ENCODE measurements at regions not wholly inside any gene's neighbourhood (a gene's known extent, or its start where the extent isn't known, plus 50 kb on each side); places are given as distances from the start of the nearest gene placed in this dataset.
"Not testable (repeated sequence)": the region's sequence is repeated elsewhere in the genome, so short reads cannot be mapped to it uniquely, and the experiment has no call there.

- H4K20me1 ChIP-seq (ENCODE audit: insufficient read depth, poor library complexity, severe bottlenecking); H3K27me3 ChIP-seq; DNase-seq (ENCODE audit: low spot score); H3K4me1 ChIP-seq (ENCODE audit: insufficient read depth); H3K79me2 ChIP-seq; H3K36me3 ChIP-seq (replicated peaks; ENCODE audit: insufficient read depth, low read depth); H3K4me3 ChIP-seq; H2AFZ ChIP-seq; H3K27ac ChIP-seq; H3K9me2 ChIP-seq (replicated peaks; ENCODE audit: insufficient read depth); H3K9me3 ChIP-seq (ENCODE audit: low read depth): not testable (repeated sequence)
- H3K4me2 ChIP-seq: peak overlapping the region; percentile 66
- 3% methylated on average over 11 of the region's 89 CpGs for WGBS (ENCODE audit: low lambda C conversion rate, missing lambda C conversion rate)
Measured at GRCh38 chr15:30470601-30471365, 56.7 kb upstream of the GOLGA8R start.

DNA sequence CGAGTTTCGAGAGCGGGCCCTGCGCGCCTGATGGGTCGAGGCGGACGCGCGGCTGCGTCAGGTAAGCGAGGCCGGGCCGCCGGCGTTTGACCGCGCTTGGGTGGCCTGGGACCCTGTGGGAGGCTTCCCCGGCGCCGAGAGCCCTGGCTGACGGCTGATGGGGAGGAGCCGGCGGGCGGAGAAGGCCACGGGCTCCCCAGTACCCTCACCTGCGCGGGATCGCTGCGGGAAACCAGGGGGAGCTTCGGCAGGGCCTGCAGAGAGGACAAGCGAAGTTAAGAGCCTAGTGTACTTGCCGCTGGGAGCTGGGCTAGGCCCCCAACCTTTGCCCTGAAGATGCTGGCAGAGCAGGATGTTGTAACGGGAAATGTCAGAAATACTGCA lies 57.3 kb upstream of the GOLGA8R start:
- H3K4me2 ChIP-seq: peak overlapping the region; percentile 66
- not testable (repeated sequence) for H3K4me1 ChIP-seq (ENCODE audit: insufficient read depth); H3K9me3 ChIP-seq (ENCODE audit: low read depth); H3K4me3 ChIP-seq; H3K9me2 ChIP-seq (replicated peaks; ENCODE audit: insufficient read depth); H3K79me2 ChIP-seq; DNase-seq (ENCODE audit: low spot score); H3K27me3 ChIP-seq; H3K36me3 ChIP-seq (replicated peaks; ENCODE audit: insufficient read depth, low read depth); H4K20me1 ChIP-seq (ENCODE audit: insufficient read depth, poor library complexity, severe bottlenecking); H3K27ac ChIP-seq; H2AFZ ChIP-seq
- WGBS (ENCODE audit: low lambda C conversion rate, missing lambda C conversion rate): no CpG with 5 or more reads among the region's 34 CpGs

DNA sequence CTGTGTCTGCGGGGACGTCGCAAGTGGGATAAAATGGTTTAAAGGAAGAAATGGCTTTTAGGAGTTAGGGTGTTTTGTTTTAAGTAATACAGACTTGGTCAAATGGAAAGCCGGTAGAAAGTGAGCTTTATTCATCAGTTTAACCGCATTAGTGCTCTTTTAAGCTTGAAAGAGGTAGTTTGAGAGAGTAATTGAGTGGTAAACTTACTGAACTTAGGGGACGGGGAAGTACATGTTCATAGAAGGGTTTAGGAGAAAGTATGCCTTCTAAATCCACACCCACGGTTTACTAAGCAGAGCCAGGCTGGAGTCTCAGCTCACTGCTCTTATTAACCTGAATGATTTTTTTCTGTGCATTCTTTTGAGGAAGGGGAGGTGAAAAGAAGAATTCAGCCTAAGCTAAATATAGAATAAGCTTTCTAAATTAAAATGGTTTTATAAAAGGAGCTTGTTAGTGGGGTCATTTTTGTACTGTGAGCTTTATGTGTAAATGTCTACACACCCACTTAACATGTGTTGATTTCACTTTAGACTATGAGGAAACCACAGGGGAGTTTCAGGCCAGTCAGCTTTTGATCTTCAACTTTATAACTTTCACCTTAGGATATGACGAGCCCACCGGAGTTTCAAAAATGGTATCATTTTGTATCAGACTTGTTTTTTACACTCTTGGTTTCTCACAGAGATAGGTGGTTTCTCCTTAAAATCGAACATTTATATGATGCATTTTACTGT lies 57.9 kb upstream of the GOLGA8R start:
- not testable (repeated sequence) for H4K20me1 ChIP-seq (ENCODE audit: insufficient read depth, poor library complexity, severe bottlenecking); H3K27ac ChIP-seq; H3K9me2 ChIP-seq (replicated peaks; ENCODE audit: insufficient read depth); H3K9me3 ChIP-seq (ENCODE audit: low read depth); DNase-seq (ENCODE audit: low spot score); H3K4me2 ChIP-seq; H2AFZ ChIP-seq; H3K79me2 ChIP-seq; H3K27me3 ChIP-seq; H3K36me3 ChIP-seq (replicated peaks; ENCODE audit: insufficient read depth, low read depth); H3K4me1 ChIP-seq (ENCODE audit: insufficient read depth); H3K4me3 ChIP-seq
- no CpG with 5 or more reads among the region's 10 CpGs for WGBS (ENCODE audit: low lambda C conversion rate, missing lambda C conversion rate)

DNA sequence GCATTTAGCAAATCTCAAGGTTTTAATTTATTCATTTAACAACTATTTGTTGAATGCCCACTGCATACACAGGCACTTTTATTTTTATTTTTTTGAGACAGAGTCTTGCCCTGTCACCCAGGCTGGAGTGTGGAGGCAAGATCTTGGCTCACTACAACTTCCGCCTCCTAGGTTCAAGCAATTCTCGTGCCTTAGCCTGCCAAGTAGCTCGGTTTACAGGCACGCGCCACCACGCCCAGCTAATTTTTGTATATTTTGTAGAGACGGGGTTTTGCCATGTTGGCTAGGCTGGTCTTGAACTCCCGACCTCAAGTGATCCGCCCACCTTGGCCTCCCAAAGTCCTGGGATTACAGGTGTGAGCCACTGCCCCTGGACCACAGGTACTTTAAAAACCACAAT lies 67.0 kb upstream of the GOLGA8Q start:
- not testable (repeated sequence) for DNase-seq (ENCODE audit: low spot score); H3K4me2 ChIP-seq; H3K79me2 ChIP-seq; H3K36me3 ChIP-seq (replicated peaks; ENCODE audit: insufficient read depth, low read depth); H3K27me3 ChIP-seq; H3K9me3 ChIP-seq (ENCODE audit: low read depth); H2AFZ ChIP-seq; H3K4me1 ChIP-seq (ENCODE audit: insufficient read depth); H3K4me3 ChIP-seq; H3K27ac ChIP-seq; H3K9me2 ChIP-seq (replicated peaks; ENCODE audit: insufficient read depth); H4K20me1 ChIP-seq (ENCODE audit: insufficient read depth, poor library complexity, severe bottlenecking)
- 96% methylated on average over 9 of the region's 9 CpGs for WGBS (ENCODE audit: low lambda C conversion rate, missing lambda C conversion rate)

- not testable (repeated sequence) for H3K27ac ChIP-seq; H3K79me2 ChIP-seq; H3K9me3 ChIP-seq (ENCODE audit: low read depth); H2AFZ ChIP-seq; H3K4me1 ChIP-seq (ENCODE audit: insufficient read depth); H3K4me3 ChIP-seq; H4K20me1 ChIP-seq (ENCODE audit: insufficient read depth, poor library complexity, severe bottlenecking); H3K4me2 ChIP-seq; H3K9me2 ChIP-seq (replicated peaks; ENCODE audit: insufficient read depth); DNase-seq (ENCODE audit: low spot score); H3K36me3 ChIP-seq (replicated peaks; ENCODE audit: insufficient read depth, low read depth); H3K27me3 ChIP-seq
- 93% methylated on average over 17 of the region's 17 CpGs for WGBS (ENCODE audit: low lambda C conversion rate, missing lambda C conversion rate)
Measured at GRCh38 chr15:30489237-30489636, 62.6 kb upstream of the GOLGA8Q start.

DNA sequence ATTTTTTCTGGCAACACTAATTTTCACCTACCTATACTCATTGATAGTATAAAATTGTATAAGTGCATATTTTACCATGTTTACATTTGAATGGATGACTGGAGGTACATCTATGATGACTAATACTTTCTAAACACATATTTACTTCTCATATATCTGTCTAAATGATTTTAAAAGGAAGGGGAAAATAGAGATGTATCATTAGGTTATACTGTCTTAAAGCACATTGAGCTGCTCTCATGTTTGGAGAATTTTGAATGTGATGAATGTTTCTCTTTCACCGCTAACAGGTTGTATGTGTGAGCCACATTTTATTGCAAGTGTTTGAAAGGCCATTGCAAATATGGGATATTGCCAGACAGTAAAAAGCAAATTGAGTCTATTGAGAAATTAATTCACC lies 61.5 kb upstream of the GOLGA8Q start:
- H3K4me3 ChIP-seq; H3K4me2 ChIP-seq; H3K27me3 ChIP-seq; H3K4me1 ChIP-seq (ENCODE audit: insufficient read depth); H3K36me3 ChIP-seq (replicated peaks; ENCODE audit: insufficient read depth, low read depth); H3K27ac ChIP-seq; H3K79me2 ChIP-seq; DNase-seq (ENCODE audit: low spot score); H3K9me2 ChIP-seq (replicated peaks; ENCODE audit: insufficient read depth); H4K20me1 ChIP-seq (ENCODE audit: insufficient read depth, poor library complexity, severe bottlenecking); H3K9me3 ChIP-seq (ENCODE audit: low read depth); H2AFZ ChIP-seq: not testable (repeated sequence)
- WGBS (ENCODE audit: low lambda C conversion rate, missing lambda C conversion rate): 95% methylated on average over 1 of the region's 1 CpG

DNA sequence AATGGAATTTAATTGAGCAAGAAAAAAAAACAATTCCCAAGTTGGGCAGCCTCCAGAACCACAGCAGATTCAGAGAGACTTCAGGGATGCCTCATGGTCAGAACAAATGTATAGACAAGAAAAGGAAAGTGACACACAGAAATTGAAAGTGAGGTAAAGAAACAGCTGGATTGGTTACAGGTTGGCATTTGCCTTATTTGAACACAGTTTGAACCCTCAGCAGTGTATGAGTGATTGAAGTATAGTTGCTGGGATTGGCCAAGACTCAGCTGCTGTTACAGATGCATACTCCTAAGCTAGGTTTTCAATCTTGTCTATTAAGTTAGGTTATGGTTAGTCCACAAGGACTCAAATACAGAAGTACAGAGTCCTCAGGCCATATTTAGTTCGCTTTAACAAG lies 57.9 kb upstream of the GOLGA8Q start:
- not testable (repeated sequence) for H3K4me3 ChIP-seq; H3K36me3 ChIP-seq (replicated peaks; ENCODE audit: insufficient read depth, low read depth); H3K4me2 ChIP-seq; DNase-seq (ENCODE audit: low spot score); H3K4me1 ChIP-seq (ENCODE audit: insufficient read depth); H3K9me3 ChIP-seq (ENCODE audit: low read depth); H3K9me2 ChIP-seq (replicated peaks; ENCODE audit: insufficient read depth); H4K20me1 ChIP-seq (ENCODE audit: insufficient read depth, poor library complexity, severe bottlenecking); H3K79me2 ChIP-seq; H3K27me3 ChIP-seq; H3K27ac ChIP-seq; H2AFZ ChIP-seq
- WGBS (ENCODE audit: low lambda C conversion rate, missing lambda C conversion rate): no CpG with 5 or more reads among the region's 1 CpG

DNA sequence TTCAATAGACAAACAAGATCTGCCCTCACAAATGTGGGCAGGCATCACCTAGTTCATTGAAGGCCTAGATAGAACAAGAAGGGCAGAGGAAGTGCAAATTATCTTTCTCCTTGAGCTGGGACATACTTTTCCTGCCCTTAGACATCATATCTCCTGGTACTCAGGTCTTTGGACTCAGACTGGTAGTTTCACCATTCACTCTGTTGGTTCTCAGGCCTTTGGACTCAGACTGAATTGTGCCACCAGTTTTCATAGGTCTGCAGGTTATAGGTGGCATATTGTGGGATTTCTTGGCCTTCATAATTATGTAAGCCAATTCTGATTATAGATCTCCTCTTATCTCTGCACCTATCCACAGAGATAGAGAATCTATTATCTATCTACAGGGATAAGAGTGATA lies 54.6 kb upstream of the GOLGA8Q start:
- H2AFZ ChIP-seq; DNase-seq (ENCODE audit: low spot score); H3K4me2 ChIP-seq; H3K9me3 ChIP-seq (ENCODE audit: low read depth); H4K20me1 ChIP-seq (ENCODE audit: insufficient read depth, poor library complexity, severe bottlenecking); H3K9me2 ChIP-seq (replicated peaks; ENCODE audit: insufficient read depth); H3K79me2 ChIP-seq; H3K27me3 ChIP-seq; H3K36me3 ChIP-seq (replicated peaks; ENCODE audit: insufficient read depth, low read depth); H3K4me1 ChIP-seq (ENCODE audit: insufficient read depth); H3K27ac ChIP-seq; H3K4me3 ChIP-seq: not testable (repeated sequence)

DNA sequence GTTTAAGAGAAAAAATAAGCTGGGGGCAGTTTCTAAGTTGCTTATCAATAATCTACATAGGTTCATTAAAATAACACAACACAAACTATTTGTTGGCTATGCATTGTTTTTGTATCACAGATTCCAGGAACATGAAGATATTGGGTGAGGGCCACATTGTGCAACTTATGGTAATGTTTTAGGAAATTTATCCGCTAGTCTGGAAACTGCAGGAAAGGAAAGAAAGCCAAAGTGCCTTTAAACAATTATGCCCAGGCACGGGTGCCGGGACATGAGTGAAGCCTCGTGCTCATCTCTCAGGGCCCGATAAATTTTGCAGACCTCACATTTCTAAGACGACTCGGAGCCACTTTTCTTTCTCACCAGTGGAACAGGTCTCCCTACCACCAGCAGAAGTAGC lies 52.6 kb upstream of the GOLGA8Q start:
- not testable (repeated sequence) for H2AFZ ChIP-seq; H3K79me2 ChIP-seq; H3K9me3 ChIP-seq (ENCODE audit: low read depth); H3K27me3 ChIP-seq; H3K9me2 ChIP-seq (replicated peaks; ENCODE audit: insufficient read depth); DNase-seq (ENCODE audit: low spot score); H3K4me2 ChIP-seq; H3K36me3 ChIP-seq (replicated peaks; ENCODE audit: insufficient read depth, low read depth); H3K4me3 ChIP-seq; H3K27ac ChIP-seq; H4K20me1 ChIP-seq (ENCODE audit: insufficient read depth, poor library complexity, severe bottlenecking); H3K4me1 ChIP-seq (ENCODE audit: insufficient read depth)
- no CpG with 5 or more reads among the region's 7 CpGs for WGBS (ENCODE audit: low lambda C conversion rate, missing lambda C conversion rate)

Data from hepatocyte (in vitro differentiated cells).